CD1c-positive myeloid dendritic cell (primary cell): ENCODE measurements at regions not wholly inside any gene's neighbourhood (a gene's known extent, or its start where the extent isn't known, plus 50 kb on each side); places are given as distances from the start of the nearest gene placed in this dataset.

ENCODE experiments used
- DNase-seq: peaks from one replicate; pipeline ENCODE4 v3.0.0-alpha.2; 2016; ENCODE audit errors: extremely low spot score

GRCh38 chr1:112264010-112264409 is 132.0 kb upstream of the CTTNBP2NL start:
- DNase-seq: no peak

GRCh38 chr1:112264553-112264952 is 131.5 kb upstream of the CTTNBP2NL start:
- DNase-seq: no peak

- no peak for DNase-seq
Observed at GRCh38 chr1:112265931-112266330, 130.1 kb upstream of the CTTNBP2NL start.

- DNase-seq: no peak
Observed at GRCh38 chr1:112267206-112267605, 128.8 kb upstream of the CTTNBP2NL start.

- no peak for DNase-seq
Observed at GRCh38 chr1:112267929-112268328, 128.1 kb upstream of the CTTNBP2NL start.

- no peak for DNase-seq
Observed at GRCh38 chr1:112268408-112268807, 127.6 kb upstream of the CTTNBP2NL start.

GRCh38 chr1:112271270-112271669 is 124.7 kb upstream of the CTTNBP2NL start:
- DNase-seq: no peak

- DNase-seq: no peak
Observed at GRCh38 chr1:112272101-112272772, 123.8 kb upstream of the CTTNBP2NL start.

- DNase-seq: no peak
Observed at GRCh38 chr1:112284796-112285195, 111.2 kb upstream of the CTTNBP2NL start.

GRCh38 chr1:112285316-112285715 is 110.7 kb upstream of the CTTNBP2NL start:
- no peak for DNase-seq

GRCh38 chr1:112285746-112286145 is 110.3 kb upstream of the CTTNBP2NL start:
- no peak for DNase-seq

GRCh38 chr1:112296908-112297307 is 99.1 kb upstream of the CTTNBP2NL start:
- DNase-seq: no peak

- no peak for DNase-seq
Observed at GRCh38 chr1:112297536-112297935, 98.5 kb upstream of the CTTNBP2NL start.

GRCh38 chr1:112298558-112298957 is 97.5 kb upstream of the CTTNBP2NL start:
- DNase-seq: peak; percentile 46

- DNase-seq: no peak
Observed at GRCh38 chr1:112304126-112304525, 91.9 kb upstream of the CTTNBP2NL start.

- DNase-seq: no peak
Observed at GRCh38 chr1:112304612-112305011, 91.4 kb upstream of the CTTNBP2NL start.

GRCh38 chr1:112307930-112308591 is 88.0 kb upstream of the CTTNBP2NL start:
- DNase-seq: no peak

- no peak for DNase-seq
Observed at GRCh38 chr1:112308716-112309115, 87.3 kb upstream of the CTTNBP2NL start.

- DNase-seq: no peak
Observed at GRCh38 chr1:112309499-112309898, 86.5 kb upstream of the CTTNBP2NL start.

GRCh38 chr1:112312315-112312714 is 83.7 kb upstream of the CTTNBP2NL start:
- DNase-seq: no peak

- no peak for DNase-seq
Observed at GRCh38 chr1:112312879-112313278, 83.1 kb upstream of the CTTNBP2NL start.

- no peak for DNase-seq
Observed at GRCh38 chr1:112316254-112316913, 79.6 kb upstream of the CTTNBP2NL start.

- DNase-seq: no peak
Observed at GRCh38 chr1:112317140-112317539, 78.9 kb upstream of the CTTNBP2NL start.
